OCI-LY7 (cell line): ENCODE measurements at regions not wholly inside any gene's neighbourhood (a gene's known extent, or its start where the extent isn't known, plus 50 kb on each side); places are given as distances from the start of the nearest gene placed in this dataset.

Experiments used
- BruUV-seq: library from RNA; stranded (reverse); fragments of 400-500 nt; replicated peaks from 2 replicates; lab custom pipeline; 2021; lab: Mats Ljungman, UMichigan
- CTCF ChIA-PET: fragments of 300-600 bp; sonication (Branson Sonifier 250); formaldehyde crosslinking; loops from one replicate; lab custom pipeline; 2022; ENCODE audit warnings: antibody characterized with exemption; ENCODE audit not compliant: unreplicated experiment; lab: Charles Lee
- POLR2A ChIA-PET: fragments of 300-600 bp; sonication (Branson Sonifier 250); formaldehyde crosslinking; loops from one replicate; lab custom pipeline; 2022; ENCODE audit warnings: antibody characterized with exemption; lab: Charles Lee
- DNase-seq: peaks from one replicate; pipeline ENCODE4 v3.0.0-alpha.2; 2015; ENCODE audit warnings: low spot score
- H2AFZ ChIP-seq: fragments of 200-600 bp; sonication (generic), shearing (Covaris generic); 2 replicates; pipeline ENCODE4 v1.6.1; 2014; ENCODE audit warnings: mild to moderate bottlenecking, antibody characterized with exemption, low read length, moderate library complexity
- H3K27ac ChIP-seq: fragments of 200-600 bp; sonication (generic); 2 replicates; pipeline ENCODE4 v1.5.1; 2014; ENCODE audit warnings: mixed run types, low read depth, mild to moderate bottlenecking, moderate library complexity, low read length, inconsistent platforms; ENCODE audit not compliant: poor library complexity, severe bottlenecking
- H3K36me3 ChIP-seq: fragments of 200-600 bp; sonication (generic); 2 replicates; pipeline ENCODE4 v1.6.1; 2014; ENCODE audit warnings: mild to moderate bottlenecking, antibody characterized with exemption, low read length, moderate library complexity, mixed read lengths; ENCODE audit not compliant: insufficient read depth
- H3K4me1 ChIP-seq: fragments of 200-600 bp; sonication (generic); 2 replicates; pipeline ENCODE4 v1.5.1; 2014; ENCODE audit warnings: mild to moderate bottlenecking, low read length; ENCODE audit not compliant: insufficient read depth, poor library complexity, severe bottlenecking
- H3K4me2 ChIP-seq: fragments of 200-600 bp; sonication (generic); 2 replicates; pipeline ENCODE4 v1.6.1; 2014; ENCODE audit warnings: mild to moderate bottlenecking, low read length
- H3K4me3 ChIP-seq: fragments of 200-600 bp; sonication (generic); 2 replicates; pipeline ENCODE4 v1.5.1; 2014; ENCODE audit warnings: mild to moderate bottlenecking, low read depth, low read length; ENCODE audit not compliant: poor library complexity, severe bottlenecking
- H3K79me2 ChIP-seq: fragments of 200-600 bp; sonication (generic); 2 replicates; pipeline ENCODE4 v1.6.1; 2016; ENCODE audit warnings: low read depth, mild to moderate bottlenecking, low read length, moderate library complexity, mixed read lengths; ENCODE audit not compliant: insufficient read depth
- H3K9me2 ChIP-seq: fragments of 200-600 bp; sonication (generic); 2 replicates; pipeline ENCODE4 v1.6.1; 2016; ENCODE audit warnings: mild to moderate bottlenecking, low read length, mixed read lengths; ENCODE audit not compliant: insufficient read depth
- H3K9me3 ChIP-seq: fragments of 200-600 bp; sonication (generic); 2 replicates; pipeline ENCODE4 v1.6.1; 2014; ENCODE audit warnings: mild to moderate bottlenecking, mixed run types, low read length, mixed read lengths
- H4K20me1 ChIP-seq: fragments of 200-600 bp; sonication (generic); 2 replicates; pipeline ENCODE4 v1.6.1; 2014; ENCODE audit warnings: mild to moderate bottlenecking, antibody characterized with exemption, low read length, moderate library complexity, mixed read lengths; ENCODE audit not compliant: insufficient read depth
- CTCF ChIP-seq: fragments of 200-600 bp; sonication (generic); conservative IDR thresholded peaks from 2 replicates; pipeline ENCODE4 v1.5.1; 2014; ENCODE audit warnings: mild to moderate bottlenecking, antibody characterized with exemption, low read length, moderate library complexity, mixed read lengths
- EZH2phosphoT487 ChIP-seq: fragments of 200-600 bp; sonication (generic); IDR thresholded peaks from 2 replicates; pipeline ENCODE4 v1.6.1; 2018; ENCODE audit warnings: low read depth, borderline replicate concordance, mild to moderate bottlenecking, mixed run types, antibody characterized with exemption, low read length, moderate library complexity, mixed read lengths
- intact Hi-C: fragments of 100-400 bp; cut with micrococcal nuclease; formaldehyde crosslinking; loops from one replicate; pipeline ENCODE4 v1.10.0; 2022; ENCODE audit not compliant: unreplicated experiment

- Histone ChIP-seq H4K20me1 (no peaks in the 10 kb centered on the region), H3K79me2 (no peaks in the 10 kb centered on the region), H3K27ac (no peak overlapping the region), H3K36me3 (no peaks in the 10 kb centered on the region), H3K4me2 (no peak overlapping the region), H2AFZ (no peak overlapping the region), H3K9me2 (no peaks in the 10 kb centered on the region), H3K4me3 (no peak overlapping the region), H3K4me1 (no peaks in the 10 kb centered on the region), H3K9me3 (no peaks in the 10 kb centered on the region)
- POLR2A ChIA-PET: interaction anchor here (0.6 to 0.8 kb wide), 2 partner anchors 9 to 19 kb away, joined by 3 read pairs; no protein-coding TSS in a partner anchor
- DNase-seq: no peak
- no peak for TF ChIP-seq CTCF
- no peak for TF ChIP-seq EZH2phosphoT487
- intact Hi-C loops: no loop called here
- CTCF ChIA-PET: no interaction called here
- BruUV-seq: no TSS peak
Observed at GRCh38 chr12:105581420-105581819, 250.9 kb downstream of the C12orf75 start.

GRCh38 chr12:105585107-105585506, 254.6 kb downstream of the C12orf75 start:
- Histone ChIP-seq H3K9me3 (no peaks in the 10 kb centered on the region), H2AFZ (no peak overlapping the region), H3K27ac (no peak overlapping the region), H3K4me1 (no peaks in the 10 kb centered on the region), H4K20me1 (no peaks in the 10 kb centered on the region), H3K36me3 (no peaks in the 10 kb centered on the region), H3K9me2 (no peaks in the 10 kb centered on the region), H3K4me2 (no peak overlapping the region), H3K79me2 (no peaks in the 10 kb centered on the region), H3K4me3 (no peak overlapping the region)
- DNase-seq: no peak
- POLR2A ChIA-PET: no interaction called here
- intact Hi-C loops: no loop called here
- TF ChIP-seq CTCF: no peak
- CTCF ChIA-PET: no interaction called here
- BruUV-seq: no TSS peak

- no peaks in the 10 kb centered on the region for H3K36me3 ChIP-seq
- TF ChIP-seq CTCF: no peak
- no peak for TF ChIP-seq EZH2phosphoT487
- ChIA-PET CTCF (no interaction called here), POLR2A (no interaction called here)
- no peak overlapping the region for H3K4me2 ChIP-seq
- no peaks in the 10 kb centered on the region for H3K9me3 ChIP-seq
- H3K79me2 ChIP-seq: no peaks in the 10 kb centered on the region
- no TSS peak for BruUV-seq
- H3K9me2 ChIP-seq: no peaks in the 10 kb centered on the region
- H3K27ac ChIP-seq: no peak overlapping the region
- no peaks in the 10 kb centered on the region for H4K20me1 ChIP-seq
- H2AFZ ChIP-seq: no peak overlapping the region
- intact Hi-C loops: no loop called here
- H3K4me1 ChIP-seq: no peaks in the 10 kb centered on the region
- DNase-seq: no peak
- no peak overlapping the region for H3K4me3 ChIP-seq
Observed at GRCh38 chr12:105587237-105587636, 256.7 kb downstream of the C12orf75 start.
